ENCODE measurements at regions not wholly inside any gene's neighbourhood (a gene's known extent, or its start where the extent isn't known, plus 50 kb on each side); places are given as distances from the start of the nearest gene placed in this dataset.

DNA sequence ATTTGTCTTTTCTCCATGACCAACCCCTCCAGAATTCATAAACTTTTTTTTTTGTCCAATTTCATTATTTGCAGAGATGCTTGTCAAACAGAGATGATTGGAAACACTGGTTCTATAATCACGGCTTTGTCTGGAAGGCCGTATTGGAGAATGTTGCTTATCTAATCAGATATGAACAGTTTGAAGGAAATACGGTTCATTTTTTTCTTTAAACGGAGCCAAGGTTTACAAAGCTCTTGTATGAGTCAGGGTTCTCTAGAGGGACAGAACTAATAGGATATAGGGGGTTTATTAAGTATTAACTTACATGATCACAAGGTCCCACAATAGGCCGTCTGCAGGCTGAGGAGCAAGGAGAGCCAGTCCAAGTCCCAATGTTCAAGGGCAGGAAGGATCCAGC lies 1415.8 kb downstream of the C4orf33 start:
- TF ChIP-seq, protein P1, sequence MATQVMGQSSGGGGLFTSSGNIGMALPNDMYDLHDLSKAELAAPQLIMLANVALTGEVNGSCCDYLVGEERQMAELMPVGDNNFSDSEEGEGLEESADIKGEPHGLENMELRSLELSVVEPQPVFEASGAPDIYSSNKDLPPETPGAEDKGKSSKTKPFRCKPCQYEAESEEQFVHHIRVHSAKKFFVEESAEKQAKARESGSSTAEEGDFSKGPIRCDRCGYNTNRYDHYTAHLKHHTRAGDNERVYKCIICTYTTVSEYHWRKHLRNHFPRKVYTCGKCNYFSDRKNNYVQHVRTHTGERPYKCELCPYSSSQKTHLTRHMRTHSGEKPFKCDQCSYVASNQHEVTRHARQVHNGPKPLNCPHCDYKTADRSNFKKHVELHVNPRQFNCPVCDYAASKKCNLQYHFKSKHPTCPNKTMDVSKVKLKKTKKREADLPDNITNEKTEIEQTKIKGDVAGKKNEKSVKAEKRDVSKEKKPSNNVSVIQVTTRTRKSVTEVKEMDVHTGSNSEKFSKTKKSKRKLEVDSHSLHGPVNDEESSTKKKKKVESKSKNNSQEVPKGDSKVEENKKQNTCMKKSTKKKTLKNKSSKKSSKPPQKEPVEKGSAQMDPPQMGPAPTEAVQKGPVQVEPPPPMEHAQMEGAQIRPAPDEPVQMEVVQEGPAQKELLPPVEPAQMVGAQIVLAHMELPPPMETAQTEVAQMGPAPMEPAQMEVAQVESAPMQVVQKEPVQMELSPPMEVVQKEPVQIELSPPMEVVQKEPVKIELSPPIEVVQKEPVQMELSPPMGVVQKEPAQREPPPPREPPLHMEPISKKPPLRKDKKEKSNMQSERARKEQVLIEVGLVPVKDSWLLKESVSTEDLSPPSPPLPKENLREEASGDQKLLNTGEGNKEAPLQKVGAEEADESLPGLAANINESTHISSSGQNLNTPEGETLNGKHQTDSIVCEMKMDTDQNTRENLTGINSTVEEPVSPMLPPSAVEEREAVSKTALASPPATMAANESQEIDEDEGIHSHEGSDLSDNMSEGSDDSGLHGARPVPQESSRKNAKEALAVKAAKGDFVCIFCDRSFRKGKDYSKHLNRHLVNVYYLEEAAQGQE (tag by site-specific recombination; IDR thresholded peaks at IDR 0.05), result no peak
- TF ChIP-seq, protein P2, sequence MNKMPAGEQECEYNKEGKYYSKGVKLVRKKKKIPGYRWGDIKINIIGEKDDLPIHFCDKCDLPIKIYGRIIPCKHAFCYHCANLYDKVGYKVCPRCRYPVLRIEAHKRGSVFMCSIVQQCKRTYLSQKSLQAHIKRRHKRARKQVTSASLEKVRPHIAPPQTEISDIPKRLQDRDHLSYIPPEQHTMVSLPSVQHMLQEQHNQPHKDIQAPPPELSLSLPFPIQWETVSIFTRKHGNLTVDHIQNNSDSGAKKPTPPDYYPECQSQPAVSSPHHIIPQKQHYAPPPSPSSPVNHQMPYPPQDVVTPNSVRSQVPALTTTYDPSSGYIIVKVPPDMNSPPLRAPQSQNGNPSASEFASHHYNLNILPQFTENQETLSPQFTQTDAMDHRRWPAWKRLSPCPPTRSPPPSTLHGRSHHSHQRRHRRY (tag by site-specific recombination; IDR thresholded peaks at IDR 0.05), result no peak
- TF ChIP-seq, protein P3, sequence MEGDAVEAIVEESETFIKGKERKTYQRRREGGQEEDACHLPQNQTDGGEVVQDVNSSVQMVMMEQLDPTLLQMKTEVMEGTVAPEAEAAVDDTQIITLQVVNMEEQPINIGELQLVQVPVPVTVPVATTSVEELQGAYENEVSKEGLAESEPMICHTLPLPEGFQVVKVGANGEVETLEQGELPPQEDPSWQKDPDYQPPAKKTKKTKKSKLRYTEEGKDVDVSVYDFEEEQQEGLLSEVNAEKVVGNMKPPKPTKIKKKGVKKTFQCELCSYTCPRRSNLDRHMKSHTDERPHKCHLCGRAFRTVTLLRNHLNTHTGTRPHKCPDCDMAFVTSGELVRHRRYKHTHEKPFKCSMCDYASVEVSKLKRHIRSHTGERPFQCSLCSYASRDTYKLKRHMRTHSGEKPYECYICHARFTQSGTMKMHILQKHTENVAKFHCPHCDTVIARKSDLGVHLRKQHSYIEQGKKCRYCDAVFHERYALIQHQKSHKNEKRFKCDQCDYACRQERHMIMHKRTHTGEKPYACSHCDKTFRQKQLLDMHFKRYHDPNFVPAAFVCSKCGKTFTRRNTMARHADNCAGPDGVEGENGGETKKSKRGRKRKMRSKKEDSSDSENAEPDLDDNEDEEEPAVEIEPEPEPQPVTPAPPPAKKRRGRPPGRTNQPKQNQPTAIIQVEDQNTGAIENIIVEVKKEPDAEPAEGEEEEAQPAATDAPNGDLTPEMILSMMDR (tag by site-specific recombination; IDR thresholded peaks at IDR 0.05), result no peak
- no peak for TF ChIP-seq WT1 (tag by site-specific recombination; IDR thresholded peaks at IDR 0.05)
- TF ChIP-seq, protein P4, sequence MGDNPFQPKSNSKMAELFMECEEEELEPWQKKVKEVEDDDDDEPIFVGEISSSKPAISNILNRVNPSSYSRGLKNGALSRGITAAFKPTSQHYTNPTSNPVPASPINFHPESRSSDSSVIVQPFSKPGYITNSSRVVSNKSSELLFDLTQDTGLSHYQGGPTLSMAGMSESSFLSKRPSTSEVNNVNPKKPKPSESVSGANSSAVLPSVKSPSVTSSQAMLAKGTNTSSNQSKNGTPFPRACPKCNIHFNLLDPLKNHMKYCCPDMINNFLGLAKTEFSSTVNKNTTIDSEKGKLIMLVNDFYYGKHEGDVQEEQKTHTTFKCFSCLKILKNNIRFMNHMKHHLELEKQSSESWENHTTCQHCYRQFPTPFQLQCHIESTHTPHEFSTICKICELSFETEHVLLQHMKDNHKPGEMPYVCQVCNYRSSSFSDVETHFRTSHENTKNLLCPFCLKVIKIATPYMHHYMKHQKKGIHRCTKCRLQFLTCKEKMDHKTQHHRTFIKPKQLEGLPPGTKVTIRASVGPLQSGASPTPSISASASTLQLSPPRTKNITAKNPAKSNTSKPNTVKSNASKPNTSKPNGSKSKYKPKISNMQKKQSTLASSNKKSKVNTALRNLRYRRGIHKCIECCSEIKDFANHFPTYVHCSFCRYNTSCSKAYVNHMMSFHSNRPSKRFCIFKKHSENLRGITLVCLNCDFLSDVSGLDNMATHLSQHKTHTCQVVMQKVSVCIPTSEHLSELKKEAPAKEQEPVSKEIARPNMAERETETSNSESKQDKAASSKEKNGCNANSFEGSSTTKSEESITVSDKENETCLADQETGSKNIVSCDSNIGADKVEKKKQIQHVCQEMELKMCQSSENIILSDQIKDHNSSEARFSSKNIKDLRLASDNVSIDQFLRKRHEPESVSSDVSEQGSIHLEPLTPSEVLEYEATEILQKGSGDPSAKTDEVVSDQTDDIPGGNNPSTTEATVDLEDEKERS (tag by site-specific recombination; IDR thresholded peaks at IDR 0.05), result no peak
- TF ChIP-seq ZNF792 (tag by site-specific recombination; IDR thresholded peaks at IDR 0.05), result no peak
- no peak for TF ChIP-seq ZBTB7A (tag by site-specific recombination; IDR thresholded peaks at IDR 0.05; ENCODE audit: low read depth)
- no peak for TF ChIP-seq ZBTB1 (tag by site-specific recombination; IDR thresholded peaks at IDR 0.05)
- no peak for TF ChIP-seq ZBTB20 (tag by site-specific recombination; IDR thresholded peaks at IDR 0.05)
- TF ChIP-seq, protein P5, sequence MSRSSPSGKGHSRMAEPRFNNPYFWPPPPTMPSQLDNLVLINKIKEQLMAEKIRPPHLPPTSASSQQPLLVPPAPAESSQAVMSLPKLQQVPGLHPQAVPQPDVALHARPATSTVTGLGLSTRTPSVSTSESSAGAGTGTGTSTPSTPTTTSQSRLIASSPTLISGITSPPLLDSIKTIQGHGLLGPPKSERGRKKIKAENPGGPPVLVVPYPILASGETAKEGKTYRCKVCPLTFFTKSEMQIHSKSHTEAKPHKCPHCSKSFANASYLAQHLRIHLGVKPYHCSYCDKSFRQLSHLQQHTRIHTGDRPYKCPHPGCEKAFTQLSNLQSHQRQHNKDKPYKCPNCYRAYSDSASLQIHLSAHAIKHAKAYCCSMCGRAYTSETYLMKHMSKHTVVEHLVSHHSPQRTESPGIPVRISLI (tag by site-specific recombination; IDR thresholded peaks at IDR 0.05), result no peak
- no peak for TF ChIP-seq ZNF274 (IDR thresholded peaks at IDR 0.05; ENCODE audit: low read length)
- TF ChIP-seq ZNF274 (tag by site-specific recombination; IDR thresholded peaks at IDR 0.05; ENCODE audit: borderline replicate concordance), result no peak
- TF ChIP-seq ZBTB17 (tag by site-specific recombination; IDR thresholded peaks at IDR 0.05), result no peak

All from HEK293 (cell line).